Activated T-cell treated with anti-CD3 and anti-CD28 coated beads, Interleukin-2, amount 50 U/mL, for 48 hours (primary cell): ENCODE measurements at regions not wholly inside any gene's neighbourhood (a gene's known extent, or its start where the extent isn't known, plus 50 kb on each side); places are given as distances from the start of the nearest gene placed in this dataset.

Experiments
- DNase-seq, 2 experiments: peaks; one replicate each; pipeline ENCODE4 v3.0.0-alpha.2; 2020

- no peak for DNase-seq
Observed at GRCh38 chr9:108316630-108317029, 539.2 kb downstream of the ACTL7B start.

GRCh38 chr9:108316066-108316465 lies 539.7 kb downstream of the ACTL7B start:
- DNase-seq = no peak

DNA sequence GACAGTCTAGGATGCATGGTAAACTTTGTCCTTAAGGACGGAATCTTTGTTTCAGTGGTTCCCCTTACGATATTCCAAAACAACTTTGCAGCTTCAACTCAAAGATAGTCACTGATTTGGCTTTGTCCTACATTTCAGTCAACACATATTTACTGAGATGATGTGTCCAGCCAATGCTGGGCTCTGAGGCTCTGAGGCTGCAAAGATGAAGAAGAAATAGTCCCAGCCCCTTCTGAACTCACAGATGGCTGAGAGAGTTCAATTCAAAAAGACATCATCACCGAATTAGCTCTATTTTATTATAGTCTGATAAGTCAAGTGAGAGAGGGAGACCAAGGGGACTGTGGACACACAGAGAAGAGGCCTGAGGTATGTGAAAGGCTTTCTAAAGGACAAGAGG lies 544.0 kb downstream of the ACTL7B start:
- DNase-seq = no peak

- no peak for DNase-seq
Observed at GRCh38 chr9:108310202-108310601, 545.6 kb downstream of the ACTL7B start.

GRCh38 chr9:108300306-108301287 lies 555.2 kb downstream of the ACTL7B start:
- DNase-seq = no peak

DNA sequence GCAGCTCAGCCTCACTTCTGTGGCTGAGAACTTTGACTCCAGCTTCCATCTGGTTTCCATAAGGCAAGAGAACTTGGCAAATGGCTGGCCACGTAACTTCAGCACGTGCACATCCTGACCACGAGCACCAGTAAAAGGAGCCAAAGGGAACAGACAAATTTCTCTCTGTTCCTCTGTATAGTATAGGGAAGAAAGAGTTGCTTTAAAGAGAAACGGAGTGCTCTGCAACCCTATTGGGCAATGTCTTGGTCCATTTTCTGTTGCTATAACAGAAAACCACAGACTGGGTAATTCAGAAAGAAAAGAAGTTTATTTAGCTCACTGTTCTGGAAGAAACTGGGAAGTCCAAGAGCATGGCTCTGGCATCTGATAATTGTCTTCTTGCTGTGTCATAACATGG lies 558.7 kb downstream of the ACTL7B start:
- DNase-seq = no peak

DNA sequence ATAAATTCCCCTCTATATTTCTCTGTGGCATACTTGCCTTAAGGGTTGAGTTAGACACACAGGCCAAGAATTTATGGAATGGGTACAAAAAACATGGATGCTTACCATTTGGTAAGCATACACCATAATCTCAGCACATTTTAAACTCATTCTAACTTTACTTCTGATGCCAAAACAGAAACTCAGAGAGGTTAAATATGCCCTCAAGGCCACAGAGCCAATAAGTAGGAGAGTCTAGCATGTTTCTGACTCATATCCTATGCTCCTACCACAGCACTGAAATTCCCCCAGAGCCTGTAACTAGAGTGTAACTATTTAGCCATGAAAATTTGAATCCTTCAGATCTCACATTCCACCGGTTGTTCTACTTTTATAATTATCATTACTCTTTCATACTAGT lies 559.7 kb downstream of the ACTL7B start:
- DNase-seq = no peak

- DNase-seq = no peak
Observed at GRCh38 chr9:108291586-108291932, 564.2 kb downstream of the ACTL7B start.

GRCh38 chr9:108290839-108291585 lies 564.8 kb downstream of the ACTL7B start:
- no peak for DNase-seq

DNA sequence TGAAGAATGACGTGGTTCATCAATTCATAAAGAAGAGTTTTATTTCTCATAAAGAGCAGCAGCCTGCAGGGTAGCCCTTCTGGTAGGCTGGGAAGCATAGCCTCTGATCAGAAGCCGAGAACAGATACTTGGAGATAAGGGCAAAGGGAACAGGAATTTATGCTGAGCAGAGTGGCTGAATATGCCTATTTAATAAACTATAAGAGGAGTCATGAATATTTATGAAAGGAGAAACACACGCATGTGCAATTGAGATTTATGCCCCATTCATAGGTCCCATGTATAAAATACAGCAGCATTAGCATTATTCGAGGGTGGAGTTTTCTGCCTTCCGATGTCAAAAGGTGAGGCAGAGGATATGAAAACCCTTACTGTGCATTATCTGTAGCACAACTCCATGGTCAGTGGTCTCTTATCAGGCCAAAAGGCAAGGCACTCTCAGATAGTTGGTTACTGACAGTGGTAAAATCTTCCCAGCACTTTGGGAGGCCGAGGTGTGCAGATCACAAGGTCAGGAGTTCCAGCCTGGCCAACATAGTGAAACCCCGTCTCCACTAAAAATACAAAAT lies 569.1 kb downstream of the ACTL7B start:
- DNase-seq = no peak

GRCh38 chr9:108283696-108284095 lies 572.1 kb downstream of the ACTL7B start:
- no peak for DNase-seq

DNA sequence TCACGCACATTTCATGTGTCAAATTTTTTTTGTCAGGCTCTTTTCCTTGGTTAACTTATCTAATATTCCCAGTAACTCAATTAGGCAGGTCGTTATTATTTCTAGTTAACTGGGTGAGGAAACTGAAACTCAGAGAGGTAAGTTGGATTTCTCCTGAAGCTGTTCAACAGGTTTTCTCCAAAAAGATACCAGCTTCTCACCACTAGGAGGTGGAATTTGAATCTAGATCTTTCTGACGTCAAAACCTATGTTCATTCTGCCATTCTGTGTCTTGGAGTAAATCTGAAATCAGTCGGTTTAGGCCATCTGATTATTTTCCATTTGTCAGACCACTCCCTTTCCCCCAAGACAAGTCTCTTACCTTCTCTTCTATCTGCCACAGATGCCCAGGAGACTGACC lies 572.9 kb downstream of the ACTL7B start:
- DNase-seq = no peak

DNA sequence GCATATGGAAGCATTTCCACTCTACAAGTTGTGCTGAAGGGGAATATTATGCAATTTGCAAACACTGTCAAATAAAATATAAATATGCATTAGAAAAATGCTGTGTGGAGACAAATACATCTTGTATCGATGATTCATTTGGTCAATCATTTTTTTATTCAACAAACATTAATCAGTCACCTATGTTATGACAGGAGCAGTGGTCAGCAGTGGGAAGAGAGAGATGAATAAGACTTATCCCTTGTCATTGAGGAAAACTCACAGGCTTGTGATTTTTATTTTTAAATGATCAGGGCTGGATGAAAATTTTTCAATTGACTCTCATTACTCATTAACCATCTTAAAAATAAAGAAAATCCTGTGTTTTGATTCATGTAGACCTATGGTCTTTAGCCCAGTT lies 574.1 kb downstream of the ACTL7B start:
- no peak for DNase-seq

DNA sequence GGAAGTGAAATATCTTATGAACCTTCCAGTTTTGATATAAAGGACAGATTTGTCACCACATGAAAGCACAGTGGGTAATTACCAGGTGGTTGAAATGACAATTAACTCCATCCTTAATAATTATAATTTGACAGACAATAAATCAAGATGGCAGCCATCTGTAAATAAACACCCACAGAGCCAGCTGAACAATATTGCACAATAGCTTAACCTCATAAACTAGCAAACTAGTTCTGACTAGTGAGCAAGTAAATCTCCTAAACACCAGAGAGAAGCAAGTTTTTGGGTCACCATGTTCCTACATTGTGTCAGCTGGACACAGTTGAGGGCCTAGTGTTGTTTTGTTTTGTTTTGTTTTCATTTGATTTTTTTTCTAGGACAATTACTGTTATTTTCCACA lies 577.4 kb downstream of the ACTL7B start:
- DNase-seq = no peak

GRCh38 chr9:108277216-108277615 lies 578.6 kb downstream of the ACTL7B start:
- DNase-seq = no peak

- no peak for DNase-seq
Observed at GRCh38 chr9:108275906-108276305, 579.9 kb downstream of the ACTL7B start.

GRCh38 chr9:108274971-108275370 lies 580.8 kb downstream of the ACTL7B start:
- DNase-seq = no peak

GRCh38 chr9:108273988-108274387 lies 581.8 kb downstream of the ACTL7B start:
- no peak for DNase-seq

- DNase-seq = no peak
Observed at GRCh38 chr9:108272349-108272899, 583.4 kb downstream of the ACTL7B start.

GRCh38 chr9:108271646-108272348 lies 584.0 kb downstream of the ACTL7B start:
- no peak for DNase-seq

GRCh38 chr9:108271236-108271635 lies 584.5 kb downstream of the ACTL7B start:
- no peak for DNase-seq

- DNase-seq = no peak
Observed at GRCh38 chr9:108270561-108270960, 585.2 kb downstream of the ACTL7B start.

DNA sequence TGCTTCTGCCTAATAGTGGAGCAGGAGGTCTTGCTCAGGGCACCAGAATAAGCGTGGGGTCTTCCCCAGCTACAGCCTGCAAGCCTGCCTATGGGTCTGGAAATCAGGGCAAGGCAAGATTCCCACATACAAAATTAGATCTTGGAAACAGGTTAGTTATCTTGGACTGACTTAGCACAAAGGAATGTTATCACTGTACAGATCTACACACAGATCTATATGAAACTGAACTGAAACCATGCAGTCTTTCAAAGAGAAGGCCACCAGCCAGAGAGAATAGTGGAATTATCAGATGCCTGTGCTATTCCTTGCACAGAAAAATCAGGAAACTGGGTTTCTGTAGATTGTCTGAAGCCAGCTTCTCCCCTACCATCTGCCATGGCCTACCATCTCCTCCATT lies 585.7 kb downstream of the ACTL7B start:
- no peak for DNase-seq
